ENCODE measurements at regions not wholly inside any gene's neighbourhood (a gene's known extent, or its start where the extent isn't known, plus 50 kb on each side); places are given as distances from the start of the nearest gene placed in this dataset.

- ATAC-seq (ENCODE audit: low read depth) (no peak), DNase-seq (ENCODE audit: low spot score) (no peak)
- TF ChIP-seq CTCF (IDR thresholded peaks at IDR 0.05; ENCODE audit: poor library complexity, severe bottlenecking) = no peak
- no peak overlapping the region for H3K27ac ChIP-seq (ENCODE audit: poor library complexity, severe bottlenecking)
- H3K27me3 ChIP-seq (ENCODE audit: insufficient read depth, poor library complexity, severe bottlenecking) = no peaks in the 10 kb centered on the region
- no peaks in the 10 kb centered on the region for H3K4me1 ChIP-seq (ENCODE audit: insufficient read depth, poor library complexity, severe bottlenecking)
- H3K9me3 ChIP-seq (ENCODE audit: severe bottlenecking) = no peaks in the 10 kb centered on the region
- no peaks in the 10 kb centered on the region for H3K36me3 ChIP-seq (ENCODE audit: low read depth)
- no peak overlapping the region for H3K4me3 ChIP-seq (ENCODE audit: severe bottlenecking)
These were observed 324.9 kb downstream of the LPIN1 start for GRCh38 chr2:12071318-12071717.

- no peaks in the 10 kb centered on the region for H3K9me3 ChIP-seq (ENCODE audit: severe bottlenecking)
- H3K27me3 ChIP-seq (ENCODE audit: insufficient read depth, poor library complexity, severe bottlenecking) = no peaks in the 10 kb centered on the region
- H3K4me3 ChIP-seq (ENCODE audit: severe bottlenecking) = no peak overlapping the region
- no peaks in the 10 kb centered on the region for H3K36me3 ChIP-seq (ENCODE audit: low read depth)
- H3K4me1 ChIP-seq (ENCODE audit: insufficient read depth, poor library complexity, severe bottlenecking) = no peaks in the 10 kb centered on the region
- DNase-seq (ENCODE audit: low spot score) (no peak), ATAC-seq (ENCODE audit: low read depth) (no peak)
- no peak overlapping the region for H3K27ac ChIP-seq (ENCODE audit: poor library complexity, severe bottlenecking)
- no peak for TF ChIP-seq CTCF (IDR thresholded peaks at IDR 0.05; ENCODE audit: poor library complexity, severe bottlenecking)
These were observed 326.9 kb downstream of the LPIN1 start for GRCh38 chr2:12073217-12073852.

- H3K27ac ChIP-seq (ENCODE audit: poor library complexity, severe bottlenecking) = no peak overlapping the region
- no peaks in the 10 kb centered on the region for H3K4me1 ChIP-seq (ENCODE audit: insufficient read depth, poor library complexity, severe bottlenecking)
- no peaks in the 10 kb centered on the region for H3K27me3 ChIP-seq (ENCODE audit: insufficient read depth, poor library complexity, severe bottlenecking)
- ATAC-seq (ENCODE audit: low read depth) (no peak), DNase-seq (ENCODE audit: low spot score) (no peak)
- H3K4me3 ChIP-seq (ENCODE audit: severe bottlenecking) = no peak overlapping the region
- H3K9me3 ChIP-seq (ENCODE audit: severe bottlenecking) = no peaks in the 10 kb centered on the region
- no peaks in the 10 kb centered on the region for H3K36me3 ChIP-seq (ENCODE audit: low read depth)
- TF ChIP-seq CTCF (IDR thresholded peaks at IDR 0.05; ENCODE audit: poor library complexity, severe bottlenecking) = no peak
These were observed 327.9 kb downstream of the LPIN1 start for GRCh38 chr2:12074126-12074844.

- H3K27ac ChIP-seq (ENCODE audit: poor library complexity, severe bottlenecking) = no peak overlapping the region
- H3K27me3 ChIP-seq (ENCODE audit: insufficient read depth, poor library complexity, severe bottlenecking) = no peaks in the 10 kb centered on the region
- no peak for TF ChIP-seq CTCF (IDR thresholded peaks at IDR 0.05; ENCODE audit: poor library complexity, severe bottlenecking)
- no peaks in the 10 kb centered on the region for H3K4me1 ChIP-seq (ENCODE audit: insufficient read depth, poor library complexity, severe bottlenecking)
- no peaks in the 10 kb centered on the region for H3K9me3 ChIP-seq (ENCODE audit: severe bottlenecking)
- DNase-seq (ENCODE audit: low spot score) (no peak), ATAC-seq (ENCODE audit: low read depth) (no peak)
- no peaks in the 10 kb centered on the region for H3K36me3 ChIP-seq (ENCODE audit: low read depth)
- no peak overlapping the region for H3K4me3 ChIP-seq (ENCODE audit: severe bottlenecking)
These were observed 328.4 kb downstream of the LPIN1 start for GRCh38 chr2:12074845-12075217.

- Histone ChIP-seq H3K4me1 (ENCODE audit: insufficient read depth, poor library complexity, severe bottlenecking) (no peaks in the 10 kb centered on the region), H3K9me3 (ENCODE audit: severe bottlenecking) (no peaks in the 10 kb centered on the region), H3K27me3 (ENCODE audit: insufficient read depth, poor library complexity, severe bottlenecking) (no peaks in the 10 kb centered on the region), H3K27ac (ENCODE audit: poor library complexity, severe bottlenecking) (no peak overlapping the region), H3K36me3 (ENCODE audit: low read depth) (no peaks in the 10 kb centered on the region), H3K4me3 (ENCODE audit: severe bottlenecking) (no peak overlapping the region)
- TF ChIP-seq CTCF (IDR thresholded peaks at IDR 0.05; ENCODE audit: poor library complexity, severe bottlenecking) = no peak
- ATAC-seq (ENCODE audit: low read depth) (no peak), DNase-seq (ENCODE audit: low spot score) (no peak)
These were observed 329.2 kb downstream of the LPIN1 start for GRCh38 chr2:12075603-12076002.
